ENCODE measurements at regions not wholly inside any gene's neighbourhood (a gene's known extent, or its start where the extent isn't known, plus 50 kb on each side); places are given as distances from the start of the nearest gene placed in this dataset.
"Not testable (repeated sequence)": the region's sequence is repeated elsewhere in the genome, so short reads cannot be mapped to it uniquely, and the experiment has no call there.

- no peak for DNase-seq
These were observed 218.8 kb upstream of the SGCG start for GRCh38 chr13:22961835-22962537.

- DNase-seq, result not testable (repeated sequence)
These were observed 217.3 kb upstream of the SGCG start for GRCh38 chr13:22963384-22964053.

GRCh38 chr13:22964245-22964966 is 216.4 kb upstream of the SGCG start:
- DNase-seq, result no peak

- DNase-seq, result not testable (repeated sequence)
These were observed 215.5 kb upstream of the SGCG start for GRCh38 chr13:22965011-22965857.

- not testable (repeated sequence) for DNase-seq
These were observed 214.9 kb upstream of the SGCG start for GRCh38 chr13:22965858-22966239.

- DNase-seq, result not testable (repeated sequence)
These were observed 214.0 kb upstream of the SGCG start for GRCh38 chr13:22966753-22967152.

GRCh38 chr13:22967669-22968068 is 213.1 kb upstream of the SGCG start:
- DNase-seq, result no peak

- DNase-seq, result no peak
These were observed 200.8 kb upstream of the SGCG start for GRCh38 chr13:22979952-22980351.

- no peak for DNase-seq
These were observed 199.8 kb upstream of the SGCG start for GRCh38 chr13:22980936-22981335.

- no peak for DNase-seq
These were observed 187.6 kb upstream of the SGCG start for GRCh38 chr13:22993148-22993547.

GRCh38 chr13:23003446-23003845 is 177.3 kb upstream of the SGCG start:
- DNase-seq, result no peak

- DNase-seq, result no peak
These were observed 173.4 kb upstream of the SGCG start for GRCh38 chr13:23007426-23007825.

- DNase-seq, result no peak
These were observed 162.6 kb upstream of the SGCG start for GRCh38 chr13:23018143-23018542.

- DNase-seq, result no peak
These were observed 160.4 kb upstream of the SGCG start for GRCh38 chr13:23020246-23020843.

- no peak for DNase-seq
These were observed 158.9 kb upstream of the SGCG start for GRCh38 chr13:23021906-23022305.

- no peak for DNase-seq
These were observed 158.1 kb upstream of the SGCG start for GRCh38 chr13:23022704-23023103.

GRCh38 chr13:23025864-23026608 is 154.7 kb upstream of the SGCG start:
- no peak for DNase-seq

- DNase-seq, result no peak
These were observed 141.4 kb upstream of the SGCG start for GRCh38 chr13:23039266-23039935.

- DNase-seq, result no peak
These were observed 138.6 kb upstream of the SGCG start for GRCh38 chr13:23042181-23042580.

GRCh38 chr13:23044906-23045305 is 135.9 kb upstream of the SGCG start:
- DNase-seq, result no peak

GRCh38 chr13:23050126-23050525 is 130.7 kb upstream of the SGCG start:
- no peak for DNase-seq

Measured in amniotic stem cell (primary cell).